Testis (tissue), 2 donors: ENCODE measurements at regions not wholly inside any gene's neighbourhood (a gene's known extent, or its start where the extent isn't known, plus 50 kb on each side); places are given as distances from the start of the nearest gene placed in this dataset.

Experiments used
- DNase-seq: peaks from one replicate; pipeline ENCODE4 v3.0.0-alpha.2; 2019
- H3K27ac ChIP-seq, 2 donors: fragments of 200-600 bp; sonication (generic); one replicate each; pipeline ENCODE4 v1.5.1; 2019
- H3K27me3 ChIP-seq: fragments of 200-600 bp; sonication (generic); one replicate; pipeline ENCODE4 v1.5.1; 2019
- H3K36me3 ChIP-seq: fragments of 200-600 bp; sonication (generic); one replicate; pipeline ENCODE4 v1.5.1; 2017; ENCODE audit warnings: low read depth; ENCODE audit errors: missing control alignments
- H3K4me1 ChIP-seq: fragments of 200-600 bp; sonication (generic); one replicate; pipeline ENCODE4 v1.5.1; 2019
- H3K4me3 ChIP-seq, 2 donors: fragments of 200-600 bp; sonication (generic); one replicate each; pipeline ENCODE4 v1.5.1; 2017 to 2019
- H3K9me3 ChIP-seq: fragments of 200-600 bp; sonication (generic); one replicate; pipeline ENCODE4 v1.5.1; 2017
- POLR2A ChIP-seq: fragments of 450-650 bp; IDR thresholded peaks from one replicate; pipeline ENCODE4 v1.6.1; 2017; ENCODE audit warnings: antibody characterized with exemption, mild to moderate bottlenecking, moderate library complexity
- WGBS, 2 donors: methylation state at CpG; one replicate each; pipeline ENCODE4 v1.1.5; 2018; 5-methylcytosine and 5-hydroxymethylcytosine counted together
- intact Hi-C: fragments of 100-400 bp; cut with DNase I; formaldehyde crosslinking; loops from one replicate; pipeline ENCODE4 v1.15.1; 2023; ENCODE audit warnings: low total_unique reads
- TF ChIP-seq, protein P1 (sequence below), 3 experiments: fragments of 450-650 bp in 2 of 3; fragments of 200-600 bp in 1 of 3; sonication (generic) in 1 of 3; IDR thresholded peaks; one replicate each; pipeline ENCODE4 v1.5.1; 2016 to 2019; ENCODE audit warnings: antibody characterized with exemption in 3 of 3, mild to moderate bottlenecking in 2 of 3, moderate library complexity in 1 of 3

GRCh38 chr22:49169074-49169744 is 658.5 kb downstream of the BRD1 start:
- H3K4me3 ChIP-seq: no peak overlapping the region
- H3K9me3 ChIP-seq: no peaks in the 10 kb centered on the region
- H3K4me1 ChIP-seq: no peaks in the 10 kb centered on the region
- TF ChIP-seq POLR2A: no peak
- TF ChIP-seq, protein P1, sequence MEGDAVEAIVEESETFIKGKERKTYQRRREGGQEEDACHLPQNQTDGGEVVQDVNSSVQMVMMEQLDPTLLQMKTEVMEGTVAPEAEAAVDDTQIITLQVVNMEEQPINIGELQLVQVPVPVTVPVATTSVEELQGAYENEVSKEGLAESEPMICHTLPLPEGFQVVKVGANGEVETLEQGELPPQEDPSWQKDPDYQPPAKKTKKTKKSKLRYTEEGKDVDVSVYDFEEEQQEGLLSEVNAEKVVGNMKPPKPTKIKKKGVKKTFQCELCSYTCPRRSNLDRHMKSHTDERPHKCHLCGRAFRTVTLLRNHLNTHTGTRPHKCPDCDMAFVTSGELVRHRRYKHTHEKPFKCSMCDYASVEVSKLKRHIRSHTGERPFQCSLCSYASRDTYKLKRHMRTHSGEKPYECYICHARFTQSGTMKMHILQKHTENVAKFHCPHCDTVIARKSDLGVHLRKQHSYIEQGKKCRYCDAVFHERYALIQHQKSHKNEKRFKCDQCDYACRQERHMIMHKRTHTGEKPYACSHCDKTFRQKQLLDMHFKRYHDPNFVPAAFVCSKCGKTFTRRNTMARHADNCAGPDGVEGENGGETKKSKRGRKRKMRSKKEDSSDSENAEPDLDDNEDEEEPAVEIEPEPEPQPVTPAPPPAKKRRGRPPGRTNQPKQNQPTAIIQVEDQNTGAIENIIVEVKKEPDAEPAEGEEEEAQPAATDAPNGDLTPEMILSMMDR (IDR thresholded peaks at IDR 0.05): no peak
- 73 to 76% methylated on average over 5 to 16 of the region's 16 CpGs for WGBS, 2 donors
- DNase-seq: no peak
- H3K27ac ChIP-seq: no peak overlapping the region
- intact Hi-C loops: no loop called here
- H3K36me3 ChIP-seq: no peaks in the 10 kb centered on the region
- no peaks in the 10 kb centered on the region for H3K27me3 ChIP-seq

GRCh38 chr22:49168219-49168813 is 659.4 kb downstream of the BRD1 start:
- no peaks in the 10 kb centered on the region for H3K27me3 ChIP-seq
- H3K36me3 ChIP-seq: no peaks in the 10 kb centered on the region
- no peak for DNase-seq
- no peaks in the 10 kb centered on the region for H3K4me1 ChIP-seq
- no peak for TF ChIP-seq POLR2A
- TF ChIP-seq, protein P1 (IDR thresholded peaks at IDR 0.05): no peak
- H3K4me3 ChIP-seq: no peak overlapping the region
- no peak overlapping the region for H3K27ac ChIP-seq
- intact Hi-C loops: no loop called here
- 89 to 95% methylated on average over 32 to 34 of the region's 34 CpGs for whole genome bisulfite sequencing, 2 donors
- H3K9me3 ChIP-seq: no peaks in the 10 kb centered on the region

DNA sequence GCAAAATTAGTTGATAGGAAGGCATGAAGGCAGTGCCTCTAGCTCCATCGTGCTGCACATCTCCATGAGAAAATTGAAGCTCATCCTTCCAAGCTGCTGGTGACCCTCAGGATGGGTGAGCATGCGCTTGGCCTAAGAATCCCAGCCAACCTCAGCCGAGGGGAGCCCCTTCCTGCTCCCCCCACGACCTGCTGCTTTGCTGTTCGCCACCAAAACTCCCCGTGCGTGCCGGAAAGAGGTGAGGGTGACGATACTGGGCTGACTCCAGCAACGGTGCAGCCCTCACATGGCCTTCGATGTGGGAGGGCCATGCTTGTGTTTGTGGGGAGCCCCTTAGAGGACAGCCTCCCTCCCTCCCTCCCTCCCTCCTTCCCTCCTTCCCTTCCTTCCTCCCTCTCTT is 660.9 kb downstream of the BRD1 start:
- intact Hi-C loops: no loop called here
- H3K36me3 ChIP-seq: no peaks in the 10 kb centered on the region
- H3K9me3 ChIP-seq: no peaks in the 10 kb centered on the region
- H3K27ac ChIP-seq: no peak overlapping the region
- no peaks in the 10 kb centered on the region for H3K4me1 ChIP-seq
- no peak for DNase-seq
- 66 to 79% methylated on average over 10 to 11 of the region's 11 CpGs for WGBS, 2 donors
- no peaks in the 10 kb centered on the region for H3K27me3 ChIP-seq
- TF ChIP-seq, protein P1 (IDR thresholded peaks at IDR 0.05): no peak
- TF ChIP-seq POLR2A: no peak
- no peak overlapping the region for H3K4me3 ChIP-seq

GRCh38 chr22:49166211-49166610 is 661.5 kb downstream of the BRD1 start:
- Histone ChIP-seq H3K9me3 (no peaks in the 10 kb centered on the region), H3K4me3 (no peak overlapping the region), H3K27ac (no peak overlapping the region), H3K27me3 (no peaks in the 10 kb centered on the region), H3K36me3 (no peaks in the 10 kb centered on the region), H3K4me1 (no peaks in the 10 kb centered on the region)
- no peak for DNase-seq
- 73 to 78% methylated on average over 13 of the region's 13 CpGs for WGBS, 2 donors
- TF ChIP-seq, protein P1 (IDR thresholded peaks at IDR 0.05): no peak
- TF ChIP-seq POLR2A: no peak
- intact Hi-C loops: no loop called here
